ENCODE measurements at regions not wholly inside any gene's neighbourhood (a gene's known extent, or its start where the extent isn't known, plus 50 kb on each side); places are given as distances from the start of the nearest gene placed in this dataset.
"Not testable (repeated sequence)": the region's sequence is repeated elsewhere in the genome, so short reads cannot be mapped to it uniquely, and the experiment has no call there.

GRCh38 chr6:102907181-102907580 is 1513.7 kb downstream of the GRIK2 start:
- no peak for DNase-seq (ENCODE audit: low read depth)

- no peak for DNase-seq (ENCODE audit: low read depth)
Measured at GRCh38 chr6:102902471-102902870, 1509.0 kb downstream of the GRIK2 start.

GRCh38 chr6:102895683-102896082 is 1502.2 kb downstream of the GRIK2 start:
- no peak for DNase-seq (ENCODE audit: low read depth)

GRCh38 chr6:102885165-102885564 is 1491.7 kb downstream of the GRIK2 start:
- DNase-seq (ENCODE audit: low read depth), result no peak

GRCh38 chr6:102853249-102853955 is 1459.9 kb downstream of the GRIK2 start:
- DNase-seq (ENCODE audit: low read depth), result no peak

GRCh38 chr6:102848796-102849195 is 1455.3 kb downstream of the GRIK2 start:
- DNase-seq (ENCODE audit: low read depth), result no peak

GRCh38 chr6:102848210-102848609 is 1454.7 kb downstream of the GRIK2 start:
- DNase-seq (ENCODE audit: low read depth), result no peak

- no peak for DNase-seq (ENCODE audit: low read depth)
Measured at GRCh38 chr6:102841060-102841459, 1447.6 kb downstream of the GRIK2 start.

- no peak for DNase-seq (ENCODE audit: low read depth)
Measured at GRCh38 chr6:102832021-102832420, 1438.5 kb downstream of the GRIK2 start.

- DNase-seq (ENCODE audit: low read depth), result no peak
Measured at GRCh38 chr6:102820098-102820497, 1426.6 kb downstream of the GRIK2 start.

GRCh38 chr6:102815207-102815606 is 1421.7 kb downstream of the GRIK2 start:
- DNase-seq (ENCODE audit: low read depth), result no peak

- DNase-seq (ENCODE audit: low read depth), result no peak
Measured at GRCh38 chr6:102813489-102814275, 1420.2 kb downstream of the GRIK2 start.

- no peak for DNase-seq (ENCODE audit: low read depth)
Measured at GRCh38 chr6:102812242-102812641, 1418.7 kb downstream of the GRIK2 start.

GRCh38 chr6:102808944-102809505 is 1415.5 kb downstream of the GRIK2 start:
- DNase-seq (ENCODE audit: low read depth), result not testable (repeated sequence)

- no peak for DNase-seq (ENCODE audit: low read depth)
Measured at GRCh38 chr6:102799051-102799450, 1405.5 kb downstream of the GRIK2 start.

GRCh38 chr6:102798636-102799035 is 1405.1 kb downstream of the GRIK2 start:
- DNase-seq (ENCODE audit: low read depth), result no peak

- DNase-seq (ENCODE audit: low read depth), result no peak
Measured at GRCh38 chr6:102793752-102794151, 1400.2 kb downstream of the GRIK2 start.

- DNase-seq (ENCODE audit: low read depth), result no peak
Measured at GRCh38 chr6:102774326-102774725, 1380.8 kb downstream of the GRIK2 start.

- no peak for DNase-seq (ENCODE audit: low read depth)
Measured at GRCh38 chr6:102773636-102774035, 1380.1 kb downstream of the GRIK2 start.

- DNase-seq (ENCODE audit: low read depth), result no peak
Measured at GRCh38 chr6:102766963-102767362, 1373.5 kb downstream of the GRIK2 start.

GRCh38 chr6:102764317-102764716 is 1370.8 kb downstream of the GRIK2 start:
- DNase-seq (ENCODE audit: low read depth), result no peak

GRCh38 chr6:102763891-102764290 is 1370.4 kb downstream of the GRIK2 start:
- DNase-seq (ENCODE audit: low read depth), result no peak

- no peak for DNase-seq (ENCODE audit: low read depth)
Measured at GRCh38 chr6:102761872-102762271, 1368.4 kb downstream of the GRIK2 start.

Data from stimulated activated CD8-positive, alpha-beta memory T cell treated with anti-CD3 and anti-CD28 coated beads, Interleukin-15, amount 100 ng/mL, for 1 hour (primary cell).